Ascending aorta (tissue), 2 donors: ENCODE measurements at regions not wholly inside any gene's neighbourhood (a gene's known extent, or its start where the extent isn't known, plus 50 kb on each side); places are given as distances from the start of the nearest gene placed in this dataset.

Source experiments
- DNase-seq, 2 donors: peaks; one replicate each; pipeline ENCODE4 v3.0.0-alpha.2; 2019; ENCODE audit warnings: low spot score in 2 of 2
- H3K27ac ChIP-seq, 2 donors: fragments of 200-600 bp; sonication (generic); one replicate each; pipeline ENCODE4 v1.5.1; 2016 to 2017; ENCODE audit warnings: mild to moderate bottlenecking in 1 of 2
- H3K27me3 ChIP-seq: fragments of 200-600 bp; sonication (generic); one replicate; pipeline ENCODE4 v1.5.1; 2017
- H3K36me3 ChIP-seq, 2 donors: fragments of 200-600 bp; sonication (generic); one replicate each; pipeline ENCODE4 v1.5.1; 2016
- H3K4me1 ChIP-seq, 2 donors: fragments of 200-600 bp; sonication (generic); one replicate each; pipeline ENCODE4 v1.5.1; 2016 to 2017; ENCODE audit warnings: mild to moderate bottlenecking in 1 of 2
- H3K4me3 ChIP-seq, 2 donors: fragments of 200-600 bp; sonication (generic); one replicate each; pipeline ENCODE4 v1.5.1; 2016 to 2017; ENCODE audit warnings: mild to moderate bottlenecking in 1 of 2
- H3K9me3 ChIP-seq, 2 donors: fragments of 200-600 bp; sonication (generic); one replicate each; pipeline ENCODE4 v1.5.1; 2016
- CTCF ChIP-seq, 3 experiments: fragments of 200-600 bp in 2 of 3; fragments of 450-650 bp in 1 of 3; sonication (generic) in 2 of 3; IDR thresholded peaks; one replicate each; pipeline ENCODE4 v1.5.1; 2016 to 2019; ENCODE audit warnings: antibody characterized with exemption in 3 of 3, mild to moderate bottlenecking in 1 of 3, moderate library complexity in 1 of 3
- intact Hi-C: fragments of 100-400 bp; cut with DNase I; formaldehyde crosslinking; loops from one replicate; pipeline ENCODE4 v1.15.1; 2023

DNA sequence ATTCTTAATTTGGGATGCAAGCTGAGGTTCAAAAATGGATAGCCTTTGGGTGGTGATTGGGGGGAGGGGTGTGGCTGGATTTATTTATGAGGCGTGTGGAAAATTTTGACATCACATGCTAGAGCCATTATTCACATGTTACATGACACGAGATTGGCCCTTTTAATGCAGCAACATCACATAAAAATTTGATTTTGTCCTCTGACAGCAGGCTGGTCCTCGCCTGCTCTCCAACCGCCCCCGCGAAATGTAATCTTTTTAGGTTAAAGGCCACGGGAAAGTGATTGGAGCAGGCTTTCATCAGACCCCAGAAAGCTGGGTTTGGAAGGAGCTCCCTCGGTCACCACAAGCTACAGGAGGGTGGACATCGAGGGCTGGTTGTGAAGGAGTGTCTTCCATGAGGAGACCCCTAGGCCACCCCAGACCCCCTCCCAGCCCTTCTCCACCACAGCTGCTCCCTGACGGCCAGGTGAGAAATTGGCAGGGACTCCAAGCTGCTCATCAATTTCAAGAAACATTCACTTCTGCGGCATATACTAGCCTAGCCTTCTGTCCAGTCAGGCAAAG lies 502.7 kb upstream of the PSMD7 start:
- no peak for TF ChIP-seq CTCF (IDR thresholded peaks at IDR 0.05)
- intact Hi-C loops: loop anchor here (2.0 kb wide), 1 partner anchor 17 kb away; no protein-coding TSS in a partner anchor
- Histone ChIP-seq H3K27ac (peak overlapping the region in 1 of 2 donors; percentile 45), H3K36me3 (no peaks in the 10 kb centered on the region), H3K27me3 (no peaks in the 10 kb centered on the region), H3K4me1 (peaks cover 13 to 30% of the 10 kb centered on the region in 2 donors), H3K9me3 (no peaks in the 10 kb centered on the region), H3K4me3 (no peak overlapping the region)
- DNase-seq: no peak

- no peak for DNase-seq
- Histone ChIP-seq H3K27me3 (no peaks in the 10 kb centered on the region), H3K4me1 (peaks cover 13 to 30% of the 10 kb centered on the region in 2 donors), H3K27ac (no peak overlapping the region), H3K36me3 (no peaks in the 10 kb centered on the region), H3K4me3 (no peak overlapping the region), H3K9me3 (no peaks in the 10 kb centered on the region)
- no peak for TF ChIP-seq CTCF (IDR thresholded peaks at IDR 0.05)
- intact Hi-C loops: loop anchor here (2.0 kb wide), 1 partner anchor 16 kb away; no protein-coding TSS in a partner anchor
Measured at GRCh38 chr16:73793260-73793659, 503.4 kb upstream of the PSMD7 start.

DNA sequence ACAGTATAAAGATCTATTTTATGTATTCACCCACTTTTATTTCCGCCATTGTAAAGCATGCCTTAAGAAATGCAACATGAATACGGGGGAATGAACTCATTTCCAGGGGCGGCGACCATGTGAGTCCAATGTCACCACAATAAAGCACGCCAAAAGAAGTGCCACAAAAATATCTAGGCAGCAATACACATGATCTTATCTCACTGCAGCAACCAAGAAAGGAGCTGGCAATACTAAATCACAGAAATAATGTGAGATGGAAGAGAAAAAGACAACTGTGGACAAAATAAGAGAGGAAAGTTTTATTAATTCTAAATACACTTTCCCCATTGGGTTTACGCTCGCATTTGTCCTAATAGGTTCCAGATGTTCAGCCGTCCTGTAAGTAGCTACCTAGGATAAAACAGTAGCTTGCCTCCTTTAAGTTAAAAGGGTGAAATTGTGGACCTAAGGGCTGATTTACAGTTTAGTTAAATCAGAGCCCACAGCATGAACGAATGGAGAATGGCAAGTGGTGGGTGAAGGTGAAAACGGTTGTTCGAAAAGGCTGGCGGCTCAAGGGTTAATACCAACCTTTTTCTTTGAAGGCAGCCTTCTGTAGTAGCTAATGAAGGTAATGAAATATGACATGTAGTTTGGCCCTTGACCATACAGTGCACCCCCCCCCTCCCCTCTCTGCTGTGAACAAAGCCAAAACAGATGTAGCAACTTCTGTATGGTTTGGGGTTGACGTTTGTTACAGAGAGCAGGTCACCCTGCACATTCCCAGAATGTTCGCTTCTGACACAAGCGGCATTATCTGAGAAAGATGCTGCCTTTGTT lies 504.2 kb upstream of the PSMD7 start:
- H3K4me1 ChIP-seq: peaks cover 13 to 29% of the 10 kb centered on the region in 2 donors
- no peaks in the 10 kb centered on the region for H3K36me3 ChIP-seq
- intact Hi-C loops: loop anchor here (2.0 kb wide), 1 partner anchor 16 kb away; no protein-coding TSS in a partner anchor
- no peak overlapping the region for H3K27ac ChIP-seq
- TF ChIP-seq CTCF (IDR thresholded peaks at IDR 0.05): no peak
- H3K4me3 ChIP-seq: no peak overlapping the region
- no peaks in the 10 kb centered on the region for H3K9me3 ChIP-seq
- H3K27me3 ChIP-seq: no peaks in the 10 kb centered on the region
- DNase-seq: no peak

GRCh38 chr16:73781297-73781696 lies 515.3 kb upstream of the PSMD7 start:
- intact Hi-C loops: no loop called here
- Histone ChIP-seq H3K27me3 (no peaks in the 10 kb centered on the region), H3K9me3 (peaks cover 0 to 6% of the 10 kb centered on the region in 2 donors), H3K27ac (no peak overlapping the region), H3K4me3 (no peak overlapping the region), H3K4me1 (peaks cover 0 to 4% of the 10 kb centered on the region in 2 donors), H3K36me3 (no peaks in the 10 kb centered on the region)
- no peak for DNase-seq
- TF ChIP-seq CTCF (IDR thresholded peaks at IDR 0.05): no peak

DNA sequence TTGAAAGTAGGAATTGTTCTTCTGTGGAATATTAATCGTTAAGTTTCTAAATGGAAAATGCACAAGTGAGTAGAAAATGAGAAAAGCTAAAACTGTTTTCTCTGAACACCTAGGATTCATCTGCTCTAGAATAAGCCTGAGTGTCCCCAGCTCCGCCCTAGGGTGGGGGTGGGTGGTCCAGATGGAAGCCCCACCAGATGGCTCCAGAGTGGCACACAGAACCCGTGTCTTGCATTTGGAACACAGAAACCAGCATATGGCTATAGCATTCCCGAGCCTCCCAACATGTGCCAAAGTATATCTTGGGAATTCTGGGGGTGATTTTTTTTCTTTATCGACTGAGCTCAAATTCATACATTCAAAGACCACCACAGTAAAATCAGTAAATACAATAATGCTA lies 517.7 kb upstream of the PSMD7 start:
- TF ChIP-seq CTCF (IDR thresholded peaks at IDR 0.05): no peak
- no peak for DNase-seq
- H3K9me3 ChIP-seq: no peaks in the 10 kb centered on the region

More for the DNA sequence above, 517.7 kb upstream of the PSMD7 start:
- Histone ChIP-seq H3K4me3 (no peak overlapping the region), H3K36me3 (no peaks in the 10 kb centered on the region), H3K27ac (no peak overlapping the region), H3K4me1 (peaks cover 0 to 6% of the 10 kb centered on the region in 2 donors), H3K27me3 (no peaks in the 10 kb centered on the region)
- intact Hi-C loops: loop anchor here (10.0 kb wide), 1 partner anchor 826 kb away; the partner anchor contains the start of gene GLG1
